Vagina (tissue), 2 donors: ENCODE measurements at regions not wholly inside any gene's neighbourhood (a gene's known extent, or its start where the extent isn't known, plus 50 kb on each side); places are given as distances from the start of the nearest gene placed in this dataset.

Source experiments
- POLR2A ChIP-seq, 2 donors: fragments of 450-650 bp; IDR thresholded peaks; one replicate each; pipeline ENCODE4 v1.6.1; 2017; ENCODE audit warnings: antibody characterized with exemption in 2 of 2, mild to moderate bottlenecking in 2 of 2, moderate library complexity in 2 of 2
- POLR2AphosphoS5 ChIP-seq, 2 donors: sonication (generic); formaldehyde crosslinking; IDR thresholded peaks; one replicate each; pipeline ENCODE4 v1.9.0; 2017; ENCODE audit warnings: antibody characterized with exemption in 2 of 2, mild to moderate bottlenecking in 2 of 2, low read depth in 1 of 2; ENCODE audit not compliant: insufficient read depth in 1 of 2
- TF ChIP-seq, protein P1 (sequence below), 3 experiments: fragments of 450-650 bp in 2 of 3; fragments of 200-600 bp in 1 of 3; sonication (generic) in 1 of 3; IDR thresholded peaks; one replicate each; pipeline ENCODE4 v1.5.1; 2017 to 2019; ENCODE audit warnings: antibody characterized with exemption in 3 of 3, mild to moderate bottlenecking in 2 of 3, moderate library complexity in 2 of 3

GRCh38 chr1:55276671-55277376 is 61.7 kb upstream of the USP24 start:
- TF ChIP-seq, protein P1, sequence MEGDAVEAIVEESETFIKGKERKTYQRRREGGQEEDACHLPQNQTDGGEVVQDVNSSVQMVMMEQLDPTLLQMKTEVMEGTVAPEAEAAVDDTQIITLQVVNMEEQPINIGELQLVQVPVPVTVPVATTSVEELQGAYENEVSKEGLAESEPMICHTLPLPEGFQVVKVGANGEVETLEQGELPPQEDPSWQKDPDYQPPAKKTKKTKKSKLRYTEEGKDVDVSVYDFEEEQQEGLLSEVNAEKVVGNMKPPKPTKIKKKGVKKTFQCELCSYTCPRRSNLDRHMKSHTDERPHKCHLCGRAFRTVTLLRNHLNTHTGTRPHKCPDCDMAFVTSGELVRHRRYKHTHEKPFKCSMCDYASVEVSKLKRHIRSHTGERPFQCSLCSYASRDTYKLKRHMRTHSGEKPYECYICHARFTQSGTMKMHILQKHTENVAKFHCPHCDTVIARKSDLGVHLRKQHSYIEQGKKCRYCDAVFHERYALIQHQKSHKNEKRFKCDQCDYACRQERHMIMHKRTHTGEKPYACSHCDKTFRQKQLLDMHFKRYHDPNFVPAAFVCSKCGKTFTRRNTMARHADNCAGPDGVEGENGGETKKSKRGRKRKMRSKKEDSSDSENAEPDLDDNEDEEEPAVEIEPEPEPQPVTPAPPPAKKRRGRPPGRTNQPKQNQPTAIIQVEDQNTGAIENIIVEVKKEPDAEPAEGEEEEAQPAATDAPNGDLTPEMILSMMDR (IDR thresholded peaks at IDR 0.05): no peak
- TF ChIP-seq POLR2A (IDR thresholded peaks at IDR 0.05): no peak
- TF ChIP-seq POLR2AphosphoS5 (IDR thresholded peaks at IDR 0.05; ENCODE audit: insufficient read depth in 1 of 2, low read depth in 1 of 2): no peak
